ENCODE measurements at regions not wholly inside any gene's neighbourhood (a gene's known extent, or its start where the extent isn't known, plus 50 kb on each side); places are given as distances from the start of the nearest gene placed in this dataset.

DNA sequence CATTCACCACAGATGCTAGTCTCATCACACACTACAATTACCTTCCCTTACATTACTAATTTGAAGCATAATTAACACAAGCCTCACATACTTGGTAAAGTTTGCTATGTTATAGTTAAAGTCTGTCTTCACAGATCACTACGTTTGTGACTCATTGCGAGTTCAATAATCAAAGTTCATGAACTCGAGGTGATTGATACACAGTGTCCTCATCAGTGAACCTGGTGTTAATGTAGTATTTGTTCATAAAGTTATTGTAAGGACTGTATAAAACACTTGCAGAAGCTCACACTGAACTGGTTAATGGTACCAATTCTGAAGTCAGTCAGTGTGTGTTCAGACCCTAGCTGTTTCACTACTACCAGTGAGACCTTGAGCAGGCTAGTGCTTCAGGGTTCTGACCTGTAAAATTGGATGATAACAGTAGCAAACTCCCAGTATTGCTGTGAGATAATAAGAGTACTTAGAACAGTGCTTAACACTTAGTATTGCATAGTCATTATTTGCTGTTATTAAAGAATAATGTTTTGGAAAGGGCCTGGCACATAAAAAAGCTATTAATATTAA lies 313.3 kb downstream of the LIG4 start:
- Histone ChIP-seq H3K9ac (ENCODE audit: low read depth, low read length, poor library complexity, severe bottlenecking) (no peak overlapping the region), H3K79me2 (ENCODE audit: insufficient read depth, low read length) (no peaks in the 10 kb centered on the region)

DNA sequence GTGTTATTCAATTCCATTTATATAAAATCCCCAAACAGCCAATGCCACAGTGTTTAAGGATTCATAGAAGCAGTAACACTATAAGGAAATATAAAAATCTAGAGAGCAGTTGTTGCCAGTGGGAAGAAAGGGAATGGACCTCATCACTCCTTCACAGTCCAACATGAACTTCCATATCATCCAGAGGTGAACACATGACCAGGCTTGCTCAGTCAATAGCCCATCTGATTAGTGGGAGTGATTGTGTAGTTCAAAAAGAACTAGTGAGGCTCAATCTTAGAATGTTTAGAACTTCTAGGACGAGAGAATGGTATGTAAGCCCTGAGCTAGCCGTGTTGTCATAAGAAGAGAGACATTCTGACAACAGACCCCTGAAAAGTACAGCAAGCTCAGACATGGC lies 314.1 kb downstream of the LIG4 start:
- H2AFZ ChIP-seq (ENCODE audit: low read length): no peak overlapping the region

More for the DNA sequence above, 313.3 kb downstream of the LIG4 start:
- no peaks in the 10 kb centered on the region for H3K36me3 ChIP-seq (ENCODE audit: insufficient read depth, low read length)
- TF ChIP-seq EZH2phosphoT487 (IDR thresholded peaks at IDR 0.05; ENCODE audit: borderline replicate concordance): no peak
- TF ChIP-seq, protein P1, sequence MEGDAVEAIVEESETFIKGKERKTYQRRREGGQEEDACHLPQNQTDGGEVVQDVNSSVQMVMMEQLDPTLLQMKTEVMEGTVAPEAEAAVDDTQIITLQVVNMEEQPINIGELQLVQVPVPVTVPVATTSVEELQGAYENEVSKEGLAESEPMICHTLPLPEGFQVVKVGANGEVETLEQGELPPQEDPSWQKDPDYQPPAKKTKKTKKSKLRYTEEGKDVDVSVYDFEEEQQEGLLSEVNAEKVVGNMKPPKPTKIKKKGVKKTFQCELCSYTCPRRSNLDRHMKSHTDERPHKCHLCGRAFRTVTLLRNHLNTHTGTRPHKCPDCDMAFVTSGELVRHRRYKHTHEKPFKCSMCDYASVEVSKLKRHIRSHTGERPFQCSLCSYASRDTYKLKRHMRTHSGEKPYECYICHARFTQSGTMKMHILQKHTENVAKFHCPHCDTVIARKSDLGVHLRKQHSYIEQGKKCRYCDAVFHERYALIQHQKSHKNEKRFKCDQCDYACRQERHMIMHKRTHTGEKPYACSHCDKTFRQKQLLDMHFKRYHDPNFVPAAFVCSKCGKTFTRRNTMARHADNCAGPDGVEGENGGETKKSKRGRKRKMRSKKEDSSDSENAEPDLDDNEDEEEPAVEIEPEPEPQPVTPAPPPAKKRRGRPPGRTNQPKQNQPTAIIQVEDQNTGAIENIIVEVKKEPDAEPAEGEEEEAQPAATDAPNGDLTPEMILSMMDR (conservative IDR thresholded peaks at IDR 0.05; ENCODE audit: low read length): no peak
- H3K4me1 ChIP-seq (ENCODE audit: insufficient read depth, low read length, poor library complexity, severe bottlenecking): no peaks in the 10 kb centered on the region
- no peaks in the 10 kb centered on the region for H4K20me1 ChIP-seq (ENCODE audit: insufficient read depth, low read length, poor library complexity, severe bottlenecking)
- no peak overlapping the region for H3K4me2 ChIP-seq (ENCODE audit: low read depth, low read length, poor library complexity, severe bottlenecking)
- no peak overlapping the region for H3K4me3 ChIP-seq (ENCODE audit: low read length, poor library complexity, severe bottlenecking)
- no peaks in the 10 kb centered on the region for H3K9me3 ChIP-seq (ENCODE audit: insufficient read depth, low read depth, low read length)
- no peak overlapping the region for H2AFZ ChIP-seq (ENCODE audit: low read length)
- H3K9me2 ChIP-seq (replicated peaks; ENCODE audit: low read depth, low read length): no peaks in the 10 kb centered on the region
- H3K27me3 ChIP-seq (ENCODE audit: insufficient read depth, low read length, poor library complexity, severe bottlenecking): no peaks in the 10 kb centered on the region
- no peaks in the 10 kb centered on the region for H3F3A ChIP-seq (ENCODE audit: low read depth)

GRCh38 chr13:107900775-107901174 lies 314.6 kb downstream of the LIG4 start:
- TF ChIP-seq, protein P1 (conservative IDR thresholded peaks at IDR 0.05; ENCODE audit: low read length): no peak
- no peak for TF ChIP-seq EZH2phosphoT487 (IDR thresholded peaks at IDR 0.05; ENCODE audit: borderline replicate concordance)
- no peaks in the 10 kb centered on the region for H3K9me2 ChIP-seq (replicated peaks; ENCODE audit: low read depth, low read length)
- H3K4me1 ChIP-seq (ENCODE audit: insufficient read depth, low read length, poor library complexity, severe bottlenecking): no peaks in the 10 kb centered on the region
- H3K36me3 ChIP-seq (ENCODE audit: insufficient read depth, low read length): no peaks in the 10 kb centered on the region
- H3K9me3 ChIP-seq (ENCODE audit: insufficient read depth, low read depth, low read length): no peaks in the 10 kb centered on the region
- no peak overlapping the region for H3K9ac ChIP-seq (ENCODE audit: low read depth, low read length, poor library complexity, severe bottlenecking)
- H2AFZ ChIP-seq (ENCODE audit: low read length): no peak overlapping the region
- no peak overlapping the region for H3K4me2 ChIP-seq (ENCODE audit: low read depth, low read length, poor library complexity, severe bottlenecking)
- H4K20me1 ChIP-seq (ENCODE audit: insufficient read depth, low read length, poor library complexity, severe bottlenecking): no peaks in the 10 kb centered on the region
- H3K4me3 ChIP-seq (ENCODE audit: low read length, poor library complexity, severe bottlenecking): no peak overlapping the region
- H3K79me2 ChIP-seq (ENCODE audit: insufficient read depth, low read length): no peaks in the 10 kb centered on the region
- H3F3A ChIP-seq (ENCODE audit: low read depth): no peaks in the 10 kb centered on the region
- no peaks in the 10 kb centered on the region for H3K27me3 ChIP-seq (ENCODE audit: insufficient read depth, low read length, poor library complexity, severe bottlenecking)

More for the DNA sequence above, 314.1 kb downstream of the LIG4 start:
- Histone ChIP-seq H3K36me3 (ENCODE audit: insufficient read depth, low read length) (no peaks in the 10 kb centered on the region), H3K9me3 (ENCODE audit: insufficient read depth, low read depth, low read length) (no peaks in the 10 kb centered on the region), H3K9me2 (replicated peaks; ENCODE audit: low read depth, low read length) (no peaks in the 10 kb centered on the region), H3K4me3 (ENCODE audit: low read length, poor library complexity, severe bottlenecking) (no peak overlapping the region), H3K4me1 (ENCODE audit: insufficient read depth, low read length, poor library complexity, severe bottlenecking) (no peaks in the 10 kb centered on the region), H3F3A (ENCODE audit: low read depth) (no peaks in the 10 kb centered on the region), H4K20me1 (ENCODE audit: insufficient read depth, low read length, poor library complexity, severe bottlenecking) (no peaks in the 10 kb centered on the region), H3K79me2 (ENCODE audit: insufficient read depth, low read length) (no peaks in the 10 kb centered on the region), H3K4me2 (ENCODE audit: low read depth, low read length, poor library complexity, severe bottlenecking) (no peak overlapping the region), H3K9ac (ENCODE audit: low read depth, low read length, poor library complexity, severe bottlenecking) (no peak overlapping the region), H3K27me3 (ENCODE audit: insufficient read depth, low read length, poor library complexity, severe bottlenecking) (no peaks in the 10 kb centered on the region)
- TF ChIP-seq, protein P1 (conservative IDR thresholded peaks at IDR 0.05; ENCODE audit: low read length): no peak
- TF ChIP-seq EZH2phosphoT487 (IDR thresholded peaks at IDR 0.05; ENCODE audit: borderline replicate concordance): no peak
